HG02840 (cell line): ENCODE measurements at regions not wholly inside any gene's neighbourhood (a gene's known extent, or its start where the extent isn't known, plus 50 kb on each side); places are given as distances from the start of the nearest gene placed in this dataset.

Experiments used
- ATAC-seq: cut with Tn5 transposase; IDR thresholded peaks from one replicate; pipeline ENCODE4 v1.9.1; 2021; ENCODE audit warnings: mild to moderate bottlenecking, moderate library complexity, moderate number of reproducible peaks; ENCODE audit not compliant: unreplicated experiment, low FRiP score

DNA sequence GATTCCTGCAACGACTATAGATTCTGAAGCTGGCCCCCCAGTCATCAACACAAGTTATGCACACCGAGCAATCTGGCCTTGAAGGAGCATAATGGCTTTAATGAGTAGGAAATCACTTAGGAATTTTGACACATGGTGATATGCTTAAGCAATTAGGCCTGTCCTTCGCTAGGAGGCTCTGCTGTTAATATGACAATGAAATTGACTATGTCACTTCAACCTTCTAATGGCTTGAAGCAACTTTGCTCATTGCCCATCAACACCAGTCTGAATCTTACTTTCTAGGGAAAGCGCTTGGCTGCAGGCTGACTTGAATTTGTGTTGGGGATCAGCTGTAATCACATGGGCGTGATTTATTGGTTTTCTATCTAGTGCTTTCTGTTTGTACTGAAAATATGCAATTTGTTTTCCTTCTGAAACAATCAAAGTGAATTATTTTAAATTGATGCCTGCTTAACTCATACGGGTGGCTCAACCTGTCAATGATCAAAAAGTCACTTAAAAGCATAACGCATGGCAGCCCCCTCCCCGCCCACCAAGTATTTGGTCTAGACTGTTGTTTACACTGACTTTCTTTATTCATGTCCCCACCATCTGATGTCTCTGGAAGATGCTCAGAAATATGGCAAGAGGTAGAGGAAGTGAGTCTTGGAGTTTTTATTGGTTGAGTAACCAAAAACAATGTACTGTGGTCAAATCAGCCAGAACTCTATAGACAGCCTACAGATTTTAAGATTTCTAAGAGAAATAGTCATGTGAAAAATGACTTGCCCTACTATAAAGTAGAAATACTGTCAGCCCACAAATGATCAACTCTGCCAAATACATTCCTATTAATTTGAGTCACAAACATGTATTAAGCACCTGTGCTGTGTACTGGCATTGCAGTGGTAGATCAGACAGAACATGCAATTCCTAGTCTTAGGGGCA, 344.9 kb downstream of the RBM43 start:
- ATAC-seq = no peak

DNA sequence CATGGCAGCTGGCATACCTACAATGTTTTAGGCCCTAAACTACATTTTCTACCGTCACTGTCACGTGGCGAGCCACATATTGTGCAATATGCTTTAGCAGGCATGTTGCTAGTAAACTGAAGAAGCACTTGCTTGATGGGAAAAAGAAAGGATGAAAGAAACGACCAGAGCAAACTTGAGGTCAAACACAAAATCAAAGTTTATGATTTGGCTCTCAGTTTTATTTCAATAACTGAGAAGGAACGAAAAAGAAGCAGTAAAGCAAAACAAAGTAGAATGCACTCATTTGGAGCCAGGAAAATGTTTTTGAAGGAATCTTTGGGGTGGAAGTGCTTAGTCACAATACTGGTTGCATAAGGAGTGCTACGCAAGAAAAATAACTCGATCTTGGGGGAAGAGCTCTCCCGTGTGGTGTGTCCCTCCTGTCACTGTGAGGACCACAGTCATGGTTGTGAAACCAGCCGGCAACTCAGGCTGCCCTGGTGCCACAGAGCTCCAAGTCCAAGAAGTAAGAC, 349.8 kb downstream of the RBM43 start:
- ATAC-seq = no peak

DNA sequence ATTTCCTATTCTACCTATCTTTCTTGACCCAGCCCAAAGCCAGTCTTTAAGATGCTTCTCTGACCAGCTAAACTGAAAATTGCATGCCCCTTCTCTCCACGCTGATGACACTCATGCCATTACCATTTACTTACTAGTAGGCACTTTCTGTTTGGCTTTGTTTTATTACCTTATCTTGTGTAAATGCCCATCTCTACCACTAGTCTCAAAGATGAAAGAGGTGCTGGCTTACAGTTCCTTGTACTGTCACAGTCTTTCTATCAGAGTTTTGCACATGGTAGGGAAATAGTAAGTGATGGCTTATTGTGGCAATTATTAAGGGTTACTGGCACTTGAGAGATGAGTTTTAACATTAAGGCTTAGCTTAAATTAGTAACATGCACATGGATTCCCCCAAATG, 352.1 kb downstream of the RBM43 start:
- ATAC-seq = no peak

DNA sequence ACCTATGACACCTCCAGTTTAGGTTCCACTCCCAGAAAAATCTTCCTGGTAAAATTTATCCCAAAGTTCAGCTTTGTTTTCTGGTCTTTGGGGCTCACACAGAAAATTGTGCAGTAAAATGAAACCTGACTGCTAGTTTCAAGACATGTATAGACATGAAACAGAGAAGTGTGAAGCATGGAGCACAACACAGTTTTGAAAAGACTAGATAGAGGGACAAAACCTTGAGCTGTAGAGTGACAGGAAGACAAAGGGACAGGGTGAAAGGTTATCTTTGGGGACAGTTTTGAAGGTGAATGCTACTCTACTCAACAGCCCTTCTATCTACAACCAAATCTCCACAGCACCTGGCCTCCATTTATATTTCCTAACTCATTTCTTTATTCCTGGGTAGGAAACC, 352.6 kb downstream of the RBM43 start:
- no peak for ATAC-seq

DNA sequence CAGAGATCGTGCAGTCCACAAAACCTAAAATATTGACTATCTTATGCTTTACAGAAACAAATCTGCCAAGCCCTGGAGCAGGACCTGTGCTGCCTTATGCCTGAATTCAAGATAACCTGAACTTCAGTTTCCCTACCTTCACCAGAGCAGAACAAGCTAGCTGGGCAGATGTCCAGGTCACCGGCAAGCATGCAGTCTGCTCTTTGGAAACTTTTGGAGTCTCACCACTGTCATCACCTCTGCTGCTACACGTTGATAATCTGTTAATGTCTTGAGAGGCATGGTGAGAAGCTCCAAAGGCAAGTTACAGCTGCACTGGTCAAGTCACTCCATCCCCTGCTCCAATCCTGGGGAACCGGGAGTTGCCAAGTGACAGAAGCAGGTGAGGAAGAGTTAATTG, 354.2 kb downstream of the RBM43 start:
- no peak for ATAC-seq

DNA sequence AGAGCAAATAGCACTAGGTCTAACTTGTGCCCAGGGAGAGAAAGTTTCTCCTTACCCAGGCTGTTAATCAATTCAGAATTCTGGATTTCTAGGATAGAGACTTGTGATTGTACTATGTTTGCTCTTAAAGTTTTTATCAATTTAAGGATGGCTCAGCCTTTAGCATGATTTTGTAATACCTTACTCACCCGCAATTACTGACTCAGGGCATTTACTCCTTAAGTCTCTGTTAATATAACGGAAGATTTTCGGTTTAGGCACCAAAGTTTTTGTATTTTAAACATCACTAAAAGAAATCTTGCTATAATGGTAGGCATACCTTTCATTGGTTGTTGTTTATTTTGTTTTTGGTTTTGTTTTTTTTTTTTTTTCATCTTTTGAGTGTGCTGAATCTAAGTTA, 358.2 kb downstream of the RBM43 start:
- no peak for ATAC-seq

DNA sequence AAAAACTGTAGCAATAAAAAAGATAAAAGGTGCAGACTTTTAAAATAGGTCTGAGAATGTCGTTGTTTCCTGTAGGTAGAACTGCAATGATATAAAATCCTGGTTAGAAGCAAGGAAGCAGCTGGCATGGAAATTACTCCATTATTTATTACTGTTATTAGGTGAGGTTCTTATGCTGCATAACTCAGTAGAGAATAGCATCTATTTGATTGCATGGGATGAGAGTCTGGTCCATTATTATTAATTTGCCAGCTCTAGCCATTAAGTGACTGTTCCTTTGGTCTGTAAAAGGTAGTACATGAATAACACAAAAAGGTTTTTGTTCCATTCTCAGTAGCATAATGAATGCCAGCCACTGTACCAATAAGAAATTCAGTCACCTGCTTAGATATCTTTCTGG, 358.6 kb downstream of the RBM43 start:
- ATAC-seq = no peak

DNA sequence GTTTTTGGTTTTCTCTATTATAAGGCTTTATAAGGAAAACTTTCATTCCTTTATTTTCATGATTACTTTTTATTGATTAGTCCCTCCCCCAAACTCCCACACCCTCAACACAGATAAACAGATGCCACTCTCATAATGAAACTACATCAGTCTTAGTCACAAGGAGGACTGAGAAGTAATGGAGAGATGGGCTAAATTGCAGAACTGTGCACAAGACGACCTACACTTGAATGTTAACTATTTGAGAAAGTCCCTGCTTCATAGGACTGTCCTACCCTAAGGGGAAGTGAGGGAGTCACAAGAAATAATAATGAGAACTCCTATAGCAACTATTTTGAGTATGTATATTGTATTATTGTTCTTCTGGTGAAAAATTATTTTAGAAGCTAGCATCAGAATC, 360.8 kb downstream of the RBM43 start:
- no peak for ATAC-seq

DNA sequence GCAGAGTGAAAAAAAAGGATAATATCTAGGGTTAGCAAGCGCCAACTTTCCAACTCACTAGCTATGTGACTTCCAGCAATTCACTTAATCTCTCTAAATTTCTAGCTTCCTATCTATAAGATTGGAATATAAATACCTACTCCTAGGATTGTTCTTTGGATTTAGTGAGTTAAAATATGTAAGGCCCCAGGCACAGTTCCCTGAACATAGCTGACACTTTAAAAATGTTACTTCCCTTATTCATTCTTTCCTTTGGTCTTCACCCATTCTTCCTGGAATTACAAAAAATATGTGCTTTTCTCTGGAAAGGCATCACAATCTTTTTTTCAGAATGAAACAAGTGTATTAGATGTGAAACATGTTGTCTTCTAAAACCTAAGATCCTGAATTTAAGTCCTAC, 365.7 kb downstream of the RBM43 start:
- ATAC-seq = no peak

DNA sequence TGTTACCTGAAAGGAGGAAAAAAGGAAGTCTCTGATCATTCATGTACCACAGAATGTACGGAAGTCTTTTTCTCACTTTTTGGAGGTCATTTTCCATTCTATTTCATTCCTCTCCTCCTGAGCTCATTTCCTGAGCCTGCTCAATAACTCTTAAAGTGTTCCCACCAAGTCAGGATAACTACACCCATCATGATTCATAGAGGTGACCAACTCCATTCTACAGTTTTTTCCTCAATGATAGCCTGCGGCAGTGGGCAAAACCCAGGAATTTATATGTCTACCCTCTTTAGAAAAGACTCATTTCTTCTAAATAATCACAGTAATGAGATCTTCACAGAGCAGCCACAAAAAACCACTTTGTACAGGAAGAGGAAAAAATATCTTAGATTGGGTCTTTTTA, 372.5 kb downstream of the RBM43 start:
- no peak for ATAC-seq

DNA sequence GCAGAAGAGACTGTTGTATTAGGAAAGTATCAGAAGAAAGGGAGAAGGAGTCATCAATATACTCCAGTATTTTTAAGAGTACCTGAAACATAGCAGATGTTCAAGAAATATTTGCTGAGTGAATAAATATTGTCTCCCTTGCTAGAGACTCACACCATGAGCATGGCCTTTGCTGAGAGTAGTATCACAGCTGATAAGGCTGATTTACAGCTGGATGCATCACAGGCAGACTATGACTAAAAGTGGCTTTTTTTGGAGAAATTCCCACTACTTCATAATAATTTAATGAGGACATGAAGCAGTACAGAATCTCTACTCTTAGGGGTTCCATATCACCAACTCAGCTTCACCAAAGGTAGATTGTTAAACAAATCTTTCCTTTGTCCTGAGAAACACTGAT, 373.3 kb downstream of the RBM43 start:
- ATAC-seq = no peak

DNA sequence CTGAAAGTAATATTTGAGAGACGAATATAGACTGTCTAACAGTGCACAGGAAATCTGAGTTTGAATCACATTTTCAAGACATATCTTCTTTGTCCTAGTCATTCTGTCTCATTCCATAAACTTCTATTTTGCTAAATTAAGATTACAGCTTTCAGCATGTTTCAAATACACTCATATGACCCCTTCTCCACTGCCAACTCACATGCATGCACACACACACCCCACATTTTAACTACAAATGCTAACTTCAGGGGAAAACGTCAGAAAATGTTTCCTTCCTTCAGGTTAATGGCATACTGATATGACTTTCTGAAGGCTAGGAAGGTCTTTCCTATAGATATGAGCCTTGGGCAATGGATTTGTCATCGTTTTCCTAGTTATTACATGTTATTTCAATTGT, 373.7 kb downstream of the RBM43 start:
- no peak for ATAC-seq

DNA sequence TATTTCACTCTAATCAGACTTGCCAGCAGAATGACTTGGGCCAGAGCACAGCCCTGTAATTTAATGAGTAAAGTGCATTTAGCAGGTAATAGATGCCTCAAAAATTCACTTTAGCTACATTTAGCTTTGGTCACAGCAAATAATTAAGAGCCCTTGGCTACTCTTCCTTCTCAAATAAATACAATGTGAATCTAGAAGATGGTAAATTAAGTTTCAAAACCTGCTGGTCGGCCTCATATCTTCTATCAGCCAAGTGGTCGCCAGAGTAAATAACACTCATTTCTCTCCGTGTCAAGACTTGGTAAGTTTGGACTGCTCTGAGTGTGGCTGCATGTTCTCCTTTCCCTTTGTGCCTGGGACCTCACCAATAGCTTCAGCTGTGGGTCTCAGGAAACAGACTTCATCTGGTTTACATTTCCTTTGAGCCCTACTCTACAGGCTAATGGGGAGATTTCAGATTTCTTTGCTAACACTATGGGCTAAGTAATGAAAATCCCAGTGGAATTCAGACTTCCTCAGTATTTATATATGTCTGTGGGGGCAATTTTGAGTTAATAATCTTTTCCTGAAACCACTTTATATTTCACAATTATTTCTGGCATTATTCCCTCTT, 375.8 kb downstream of the RBM43 start:
- ATAC-seq = no peak

DNA sequence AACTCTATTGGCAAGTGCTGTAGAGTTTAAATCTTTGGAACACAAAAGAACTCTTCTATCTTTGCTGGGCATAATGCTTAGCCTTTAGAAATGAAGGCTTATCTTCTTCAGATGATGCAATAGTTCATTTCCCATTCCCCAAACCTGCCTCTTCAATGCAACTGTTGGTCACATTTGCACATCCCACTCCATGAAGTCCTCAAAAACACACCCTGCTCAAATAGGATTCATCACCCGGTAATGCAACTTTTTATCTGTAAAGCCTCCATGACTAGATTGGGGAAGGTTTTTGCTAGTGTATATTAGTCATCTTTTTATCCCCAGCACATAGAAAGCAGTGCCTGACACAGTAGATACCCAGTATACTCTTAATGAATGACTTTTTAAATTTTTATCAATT, 376.4 kb downstream of the RBM43 start:
- ATAC-seq = no peak

DNA sequence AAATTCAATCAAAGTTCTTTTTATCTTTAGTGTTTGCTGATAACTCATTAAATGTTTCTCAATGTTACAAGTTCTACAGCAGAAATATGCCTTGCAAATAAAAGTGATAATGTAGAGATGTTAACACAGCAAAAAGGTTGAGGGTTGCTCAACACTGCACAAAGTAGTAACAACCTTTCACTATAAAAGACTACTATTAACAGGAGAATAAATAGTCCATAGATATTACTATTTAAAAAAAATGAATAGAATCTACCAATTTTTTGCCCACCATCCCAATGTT, 378.1 kb downstream of the RBM43 start:
- no peak for ATAC-seq

DNA sequence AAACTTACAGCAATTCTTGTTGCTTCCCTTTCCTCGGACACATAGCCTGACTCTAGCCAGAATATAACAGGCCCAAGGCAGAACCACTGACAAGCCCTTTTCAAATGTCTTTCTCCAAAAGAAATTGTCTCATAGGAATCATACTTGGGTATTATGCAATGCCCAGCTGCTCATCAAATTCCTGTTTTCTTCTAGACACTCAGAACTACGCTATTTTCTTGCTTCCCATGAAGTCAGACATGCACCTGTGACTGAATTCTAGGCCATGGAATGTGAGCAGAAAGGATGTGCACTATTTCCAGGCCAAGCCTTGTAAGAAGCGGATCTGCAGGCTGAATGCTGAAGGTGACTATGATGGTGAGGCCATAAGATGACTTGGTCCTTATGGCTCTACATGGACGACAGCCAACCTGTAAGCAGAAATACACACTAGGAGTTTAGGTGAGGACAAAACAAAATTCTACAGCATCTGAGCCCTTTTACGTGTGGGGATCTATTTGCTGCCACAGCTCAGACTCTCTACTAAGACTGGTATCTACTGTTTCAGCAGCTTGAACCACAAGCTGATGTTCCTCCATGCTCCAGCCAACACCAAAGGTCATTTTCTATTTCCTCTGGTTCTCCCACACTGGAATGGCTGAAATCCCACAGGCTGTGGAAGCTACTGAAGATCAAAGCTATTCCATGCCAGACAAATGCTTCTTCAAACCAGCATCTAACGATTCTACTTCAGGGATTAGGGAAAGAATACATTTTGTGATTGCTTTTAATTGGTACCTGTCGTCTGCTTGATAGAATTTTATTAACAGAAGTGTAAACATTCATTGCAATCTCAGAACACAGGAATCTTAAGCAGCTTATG, 378.7 kb downstream of the RBM43 start:
- no peak for ATAC-seq

DNA sequence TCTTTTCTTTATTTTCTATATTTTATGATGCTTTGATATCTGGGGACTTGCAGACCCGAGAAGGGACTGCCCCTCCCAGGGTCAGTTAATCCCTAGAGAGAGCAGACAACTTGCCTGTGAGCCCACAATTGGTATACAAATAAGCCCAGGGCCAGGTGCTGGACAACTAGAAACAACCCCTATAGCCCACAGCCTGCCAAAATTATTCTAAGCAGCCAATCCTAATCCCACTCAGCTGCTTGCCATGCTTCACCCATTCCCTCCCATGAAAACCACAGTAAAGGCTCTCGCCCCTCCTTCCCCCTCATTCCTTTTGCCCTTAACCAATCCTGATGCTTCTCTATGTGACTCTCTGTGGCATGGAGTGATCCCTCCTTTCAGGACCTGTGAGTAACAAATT, 380.7 kb downstream of the RBM43 start:
- ATAC-seq = no peak

DNA sequence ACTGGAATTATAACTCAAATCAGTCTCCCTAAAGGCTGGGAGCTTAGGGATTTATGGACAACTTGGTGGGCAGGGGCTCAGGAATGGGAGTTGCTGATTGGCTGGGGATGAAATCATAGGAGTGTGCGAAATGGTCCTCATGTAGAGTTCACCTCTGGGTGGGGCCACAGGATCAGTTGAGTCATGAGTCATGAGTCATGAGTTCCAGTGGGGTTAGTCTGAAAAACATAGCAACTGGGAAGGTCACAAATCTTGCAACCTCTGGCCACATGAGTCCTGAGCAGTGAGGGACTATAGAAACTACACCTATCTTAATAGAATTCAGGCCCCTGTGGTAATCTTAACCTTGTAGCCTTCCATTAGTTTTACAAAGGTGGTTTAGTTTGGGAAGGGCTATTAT, 383.3 kb downstream of the RBM43 start:
- ATAC-seq = no peak

DNA sequence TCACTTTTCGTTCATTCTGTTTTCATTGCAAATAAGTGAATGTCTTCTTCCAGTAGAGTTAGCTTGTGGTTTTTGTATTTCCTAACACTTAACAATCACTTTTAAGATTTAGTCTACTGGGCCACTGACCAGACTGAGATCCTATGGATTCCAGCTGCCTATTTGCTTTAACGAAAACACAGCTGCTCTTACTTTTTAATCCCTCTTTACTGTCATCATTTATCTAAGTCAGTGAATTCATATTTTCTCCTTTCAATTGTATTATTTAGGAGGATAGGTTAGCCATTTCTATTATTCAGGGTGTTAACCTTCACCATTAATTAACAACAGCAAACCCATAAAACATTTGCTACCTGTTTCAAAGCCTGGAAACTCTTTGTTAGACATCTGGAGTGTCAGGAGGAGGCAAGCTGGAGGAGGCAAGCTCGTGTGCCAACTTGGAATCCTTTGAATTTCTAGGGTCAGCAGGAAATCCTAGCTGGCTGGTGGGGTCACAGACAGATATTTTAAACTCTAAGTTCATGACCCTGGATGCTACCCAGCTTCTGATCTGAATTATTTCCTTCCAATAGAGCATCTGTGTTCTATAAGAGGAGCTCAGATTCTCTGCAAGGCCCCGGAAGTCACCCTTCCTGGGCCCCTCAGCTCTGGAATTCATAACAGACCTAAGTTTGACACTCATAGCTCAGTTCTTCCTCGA, 385.3 kb downstream of the RBM43 start:
- ATAC-seq = no peak

DNA sequence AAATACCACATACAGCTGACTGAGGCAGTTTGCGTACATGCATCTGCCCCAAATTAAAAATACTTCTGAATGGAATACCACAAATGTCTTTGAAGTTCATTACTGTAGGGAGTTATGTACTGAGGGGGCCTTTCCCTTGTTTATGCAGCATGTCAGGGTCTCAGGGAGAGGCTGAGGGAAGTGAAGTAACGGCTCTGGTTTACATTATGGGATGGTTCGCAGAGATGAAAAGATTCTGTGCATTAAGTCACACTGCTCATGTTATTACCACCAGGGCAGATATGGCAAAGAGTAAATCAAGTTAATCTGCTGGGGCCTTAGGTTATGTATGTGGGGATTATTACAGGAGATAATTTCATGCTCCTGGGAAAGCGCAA, 385.9 kb upstream of the RND3 start:
- ATAC-seq = no peak
